ENCODE measurements at regions not wholly inside any gene's neighbourhood (a gene's known extent, or its start where the extent isn't known, plus 50 kb on each side); places are given as distances from the start of the nearest gene placed in this dataset.
"Not testable (repeated sequence)": the region's sequence is repeated elsewhere in the genome, so short reads cannot be mapped to it uniquely, and the experiment has no call there.

GRCh38 chr1:222470252-222470805 lies 77.6 kb downstream of the HHIPL2 start:
- not testable (repeated sequence) for DNase-seq (ENCODE audit: low read depth in 3 of 3, low spot score in 2 of 3)

- DNase-seq (ENCODE audit: low read depth in 3 of 3, low spot score in 2 of 3) = no peak
Measured at GRCh38 chr1:222466150-222466865, 81.6 kb downstream of the HHIPL2 start.

DNA sequence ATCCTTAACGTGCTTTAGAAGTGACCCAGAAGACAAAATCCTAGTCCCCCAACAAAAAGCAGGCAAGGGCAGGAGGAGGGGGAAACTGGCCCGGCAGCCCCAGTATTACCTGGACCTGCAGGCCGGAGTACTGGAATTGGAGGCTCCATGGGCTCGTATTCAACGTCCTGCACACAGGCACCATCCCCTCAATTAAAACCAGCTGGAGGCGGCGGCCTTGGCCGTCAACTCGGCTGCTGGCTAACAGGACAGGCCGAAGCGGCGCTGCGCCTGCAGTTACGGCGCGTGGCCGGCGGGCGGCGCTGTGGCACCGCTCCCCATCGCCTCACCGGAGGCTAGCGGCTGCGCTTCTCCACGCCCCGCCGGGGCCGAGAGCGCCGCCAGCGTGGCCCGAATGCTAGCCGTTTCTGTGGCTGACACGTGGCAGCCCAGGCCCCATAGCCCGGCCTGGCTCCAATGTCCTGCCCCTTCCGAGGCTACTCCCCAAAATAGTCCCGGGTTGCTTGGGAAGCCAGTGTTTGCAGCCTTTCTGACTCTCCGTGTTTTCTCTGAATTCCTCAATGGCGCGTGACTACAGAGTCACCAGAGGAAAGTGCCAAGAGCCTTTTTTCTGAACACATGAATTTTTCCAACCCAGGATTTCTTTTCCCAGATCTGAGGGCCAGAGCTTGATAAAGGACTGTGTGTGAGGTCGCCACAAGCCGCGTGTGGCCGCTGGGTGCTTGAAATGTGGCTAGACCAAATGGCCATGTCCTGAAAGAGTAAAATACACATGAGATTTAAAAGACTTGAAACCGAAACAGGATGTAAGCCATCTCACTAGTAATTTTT lies 82.5 kb downstream of the HHIPL2 start:
- peak; percentile 70 to 76 (median 73) for DNase-seq (ENCODE audit: low read depth in 3 of 3, low spot score in 2 of 3)

- DNase-seq (ENCODE audit: low read depth in 3 of 3, low spot score in 2 of 3) = no peak
Measured at GRCh38 chr1:222464841-222465210, 83.1 kb downstream of the HHIPL2 start.

DNA sequence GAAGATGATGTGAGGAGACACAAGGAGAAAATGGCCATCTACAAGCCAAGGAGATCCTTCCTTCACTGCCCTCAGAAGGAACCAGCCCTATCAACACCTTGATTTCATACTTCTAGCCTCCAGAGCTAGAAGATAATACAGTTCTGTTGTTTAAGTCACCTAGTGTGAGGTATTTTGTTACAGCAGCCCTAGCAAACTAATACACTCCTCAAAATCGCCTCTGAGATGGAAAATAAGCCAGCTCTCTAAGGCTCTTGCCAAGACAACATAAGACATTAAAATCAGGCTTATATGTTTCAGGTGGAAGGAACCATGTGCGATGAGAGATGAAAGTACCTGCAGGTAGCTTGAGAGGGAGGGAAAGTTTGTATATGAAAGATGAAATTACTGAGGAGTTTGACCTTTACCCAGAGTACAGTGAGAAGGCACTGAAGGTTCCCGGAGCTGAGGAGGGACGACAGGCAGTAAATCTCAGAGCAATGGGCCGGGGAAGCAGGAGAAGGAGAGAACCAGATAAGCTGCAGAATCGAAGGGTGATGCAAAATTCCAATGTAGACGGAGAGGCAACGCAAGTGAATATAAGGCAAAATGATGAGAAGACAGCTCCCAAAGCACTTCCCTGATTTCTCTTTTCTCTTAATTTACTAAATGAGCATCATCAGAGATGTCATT lies 84.7 kb downstream of the HHIPL2 start:
- DNase-seq (ENCODE audit: low read depth in 3 of 3, low spot score in 2 of 3) = no peak

DNA sequence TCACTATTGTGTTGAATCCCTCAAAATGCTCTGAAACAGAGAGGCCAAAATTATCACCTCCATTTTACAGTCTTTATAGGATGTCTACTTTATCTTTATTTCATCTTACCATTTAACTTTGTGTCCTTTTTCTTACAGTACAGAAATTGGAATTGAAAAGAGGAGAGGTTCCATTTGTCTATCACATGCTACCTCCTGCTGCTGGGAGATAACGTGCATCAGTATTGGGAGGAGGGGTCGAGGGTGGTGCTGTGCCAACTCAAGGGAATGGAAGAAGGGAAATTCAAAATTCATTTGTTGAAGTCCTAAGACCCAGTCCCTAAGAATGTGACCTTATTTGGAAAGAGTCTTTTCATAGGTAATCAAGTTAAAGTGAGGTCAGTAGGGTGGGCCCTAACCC lies 85.3 kb downstream of the HHIPL2 start:
- DNase-seq (ENCODE audit: low read depth in 3 of 3, low spot score in 2 of 3) = no peak

DNA sequence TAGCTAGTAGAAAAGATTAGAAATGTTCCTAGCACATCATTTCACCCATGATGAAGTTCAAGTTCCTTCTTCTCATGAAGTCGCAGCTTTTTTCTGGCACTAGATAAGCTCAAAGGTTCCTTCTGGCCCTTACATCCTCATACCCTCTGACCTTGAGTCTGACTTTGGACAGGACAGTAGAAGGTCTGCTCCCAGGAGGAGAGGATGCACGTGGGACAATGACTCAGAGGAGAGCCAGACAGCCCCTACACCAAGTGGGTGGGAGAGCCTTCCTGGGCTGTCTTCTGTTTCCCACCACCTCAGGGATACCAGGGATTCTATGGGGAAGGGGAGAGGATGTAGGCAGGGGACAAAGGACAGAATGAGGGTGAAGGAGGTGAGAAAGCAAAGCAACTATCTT lies 86.0 kb downstream of the HHIPL2 start:
- no peak for DNase-seq (ENCODE audit: low read depth in 3 of 3, low spot score in 2 of 3)

GRCh38 chr1:222459652-222460051 lies 88.3 kb downstream of the HHIPL2 start:
- DNase-seq (ENCODE audit: low read depth in 3 of 3, low spot score in 2 of 3) = no peak

DNA sequence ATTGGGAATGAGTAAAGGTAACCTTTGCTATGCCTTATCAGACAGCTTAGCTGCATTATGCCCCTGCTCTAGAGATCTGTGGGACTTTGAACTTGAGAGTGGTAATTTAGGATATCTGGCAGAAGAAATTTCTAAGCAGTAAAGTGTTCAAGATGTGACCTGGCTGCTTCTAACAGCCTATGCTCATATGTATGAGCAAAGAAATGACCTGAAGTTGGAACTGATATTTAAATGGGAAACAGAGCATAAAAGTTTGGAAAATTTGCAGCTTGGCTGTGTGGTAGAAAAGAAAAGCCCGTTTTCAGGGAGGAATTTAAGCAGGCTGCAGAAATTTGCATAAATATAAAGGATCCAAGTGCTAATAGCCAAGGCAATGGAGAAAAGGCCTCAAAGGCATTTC lies 90.4 kb downstream of the HHIPL2 start:
- no peak for DNase-seq (ENCODE audit: low read depth in 3 of 3, low spot score in 2 of 3)

GRCh38 chr1:222457084-222457483 lies 90.8 kb downstream of the HHIPL2 start:
- no peak for DNase-seq (ENCODE audit: low read depth in 3 of 3, low spot score in 2 of 3)

GRCh38 chr1:222455188-222455879 lies 92.6 kb downstream of the HHIPL2 start:
- peak; percentile 52 to 68 (median 67) for DNase-seq (ENCODE audit: low read depth in 3 of 3, low spot score in 2 of 3)

DNA sequence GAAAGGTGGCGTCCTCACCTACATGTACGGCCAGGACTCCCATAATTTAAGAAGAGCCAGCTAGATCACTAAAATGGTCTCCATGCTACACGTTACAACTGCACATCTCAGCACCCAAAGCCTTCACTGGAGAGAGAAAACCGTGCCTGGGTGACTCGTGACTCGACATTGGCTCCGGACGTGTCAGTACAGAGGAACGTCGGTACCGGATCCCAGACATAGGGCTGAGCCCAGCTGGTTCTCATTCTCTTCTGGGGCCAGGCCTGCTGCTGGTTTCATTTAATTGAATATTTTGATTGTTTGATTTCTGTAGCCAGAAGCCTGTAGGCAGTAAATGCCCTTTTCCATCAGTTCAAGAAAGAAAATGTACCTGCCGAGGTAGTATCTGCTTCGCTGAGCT lies 93.1 kb downstream of the HHIPL2 start:
- DNase-seq (ENCODE audit: low read depth in 3 of 3, low spot score in 2 of 3) = no peak

GRCh38 chr1:222454186-222454585 lies 93.7 kb downstream of the HHIPL2 start:
- no peak for DNase-seq (ENCODE audit: low read depth in 3 of 3, low spot score in 2 of 3)

DNA sequence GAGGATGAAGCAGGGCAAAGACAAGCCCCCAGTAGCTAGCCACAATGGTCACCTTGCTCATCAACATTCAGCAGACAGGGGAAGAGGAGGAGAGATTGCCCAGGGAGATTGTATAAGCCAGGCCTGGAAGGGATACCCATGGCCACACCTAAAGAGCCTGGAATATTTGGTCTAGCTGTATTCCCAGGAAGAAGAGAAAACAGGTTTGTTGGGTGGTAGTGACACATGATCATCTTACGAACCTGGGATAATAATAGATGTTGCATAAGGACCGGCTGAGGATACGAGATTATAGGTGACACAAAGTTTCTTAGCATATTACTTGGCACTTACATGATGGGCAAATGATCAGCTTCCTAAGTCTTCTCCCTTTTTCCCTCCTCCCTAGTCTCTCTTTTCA lies 95.9 kb downstream of the HHIPL2 start:
- no peak for DNase-seq (ENCODE audit: low read depth in 3 of 3, low spot score in 2 of 3)

- no peak for DNase-seq (ENCODE audit: low read depth in 3 of 3, low spot score in 2 of 3)
Measured at GRCh38 chr1:222443566-222443965, 104.3 kb downstream of the HHIPL2 start.

GRCh38 chr1:222441066-222441465 lies 106.8 kb downstream of the HHIPL2 start:
- DNase-seq (ENCODE audit: low read depth in 3 of 3, low spot score in 2 of 3) = peak in 1 of 3 donors; percentile 27

- no peak for DNase-seq (ENCODE audit: low read depth in 3 of 3, low spot score in 2 of 3)
Measured at GRCh38 chr1:222424826-222425225, 123.1 kb downstream of the HHIPL2 start.

GRCh38 chr1:222421380-222421779 lies 126.5 kb downstream of the HHIPL2 start:
- no peak for DNase-seq (ENCODE audit: low read depth in 3 of 3, low spot score in 2 of 3)

GRCh38 chr1:222420633-222421032 lies 127.3 kb downstream of the HHIPL2 start:
- no peak for DNase-seq (ENCODE audit: low read depth in 3 of 3, low spot score in 2 of 3)

DNA sequence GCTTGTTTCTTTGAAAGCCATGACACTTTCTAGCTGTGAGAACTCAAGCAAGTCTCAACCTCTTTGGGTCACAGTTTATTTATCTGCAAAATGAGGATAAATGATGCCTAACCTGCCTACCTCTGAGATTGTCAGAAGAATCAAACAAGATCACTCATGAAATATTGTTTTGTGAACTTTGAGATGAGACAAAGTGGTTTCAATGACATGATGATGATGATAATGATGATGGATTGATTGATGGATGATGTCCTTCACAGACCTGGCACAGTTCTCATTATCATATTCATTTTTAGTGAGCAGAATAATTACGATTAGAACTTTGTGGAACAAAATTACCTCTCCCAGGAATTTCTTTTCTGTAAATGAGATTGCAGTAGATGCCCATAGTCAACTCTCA lies 129.2 kb downstream of the HHIPL2 start:
- DNase-seq (ENCODE audit: low read depth in 3 of 3, low spot score in 2 of 3) = no peak

- no peak for DNase-seq (ENCODE audit: low read depth in 3 of 3, low spot score in 2 of 3)
Measured at GRCh38 chr1:222417264-222417663, 130.6 kb downstream of the HHIPL2 start.

All from right renal cortex interstitium (tissue), 3 donors.